ENCODE measurements at regions not wholly inside any gene's neighbourhood (a gene's known extent, or its start where the extent isn't known, plus 50 kb on each side); places are given as distances from the start of the nearest gene placed in this dataset.

GRCh38 chr12:118842866-118843265 is 138.5 kb upstream of the SRRM4 start:
- TF ChIP-seq EZH2 (IDR thresholded peaks at IDR 0.05; ENCODE audit: borderline replicate concordance, insufficient read depth, low read depth, low read length, poor library complexity, severe bottlenecking) (no peak), CTCF (IDR thresholded peaks at IDR 0.05) (no peak)
- Histone ChIP-seq H3K4me1 (ENCODE audit: control insufficient read depth in 2 of 2, insufficient read depth in 2 of 2, low read length in 2 of 2) (no peaks in the 10 kb centered on the region), H3K27me3 (replicated peaks in 1 of 4; ENCODE audit: control extremely low read depth in 1 of 4, control insufficient read depth in 3 of 4, insufficient read depth in 4 of 4, low read length in 3 of 4) (no peaks in the 10 kb centered on the region), H3K79me2 (ENCODE audit: control insufficient read depth, insufficient read depth, low read length) (no peaks in the 10 kb centered on the region), H2AFZ (ENCODE audit: insufficient read depth, low read depth, low read length, poor library complexity, severe bottlenecking) (no peak overlapping the region), H3K9me3 (ENCODE audit: control extremely low read depth in 1 of 3, control insufficient read depth in 2 of 3, insufficient read depth in 1 of 3, low read length in 2 of 3) (peaks cover 0 to 15% (median 0%) of the 10 kb centered on the region in 3 donors), H3K4me2 (replicated peaks; ENCODE audit: low read depth, low read length, poor library complexity, severe bottlenecking) (no peak overlapping the region), H3K36me3 (replicated peaks in 1 of 2; ENCODE audit: control extremely low read depth in 1 of 2, control insufficient read depth in 1 of 2, extremely low read depth in 1 of 2, insufficient read depth in 2 of 2, low read length in 1 of 2) (no peaks in the 10 kb centered on the region), H3K9ac (ENCODE audit: low read length) (no peak overlapping the region), H4K20me1 (ENCODE audit: control insufficient read depth, insufficient read depth, low read length, poor library complexity, severe bottlenecking) (no peaks in the 10 kb centered on the region), H3K27ac (ENCODE audit: low read length in 2 of 2) (no peak overlapping the region), H3K4me3 (ENCODE audit: control extremely low read depth in 1 of 5, extremely low read depth in 1 of 5, insufficient read depth in 1 of 5, low read depth in 2 of 5, low read length in 4 of 5) (no peak overlapping the region)
- 59% methylated on average over 2 of the region's 2 CpGs for WGBS (ENCODE audit: insufficient coverage)
- Mint-ChIP-seq H3K4me3 (no peak overlapping the region), H3K27ac (no peak overlapping the region), H3K9me3 (ENCODE audit: insufficient read depth) (no peaks in the 10 kb centered on the region), H3K4me1 (no peaks in the 10 kb centered on the region), H3K27me3 (peaks cover 4% of the 10 kb centered on the region)
- POLR2A ChIA-PET = no interaction called here
- CTCF ChIA-PET = no interaction called here
- DNase-seq (no peak), ATAC-seq (ENCODE audit: low read depth) (no peak)
- intact Hi-C loops (cut with micrococcal nuclease) = no loop called here

- Histone ChIP-seq H3K36me3 (replicated peaks in 1 of 2; ENCODE audit: control extremely low read depth in 1 of 2, control insufficient read depth in 1 of 2, extremely low read depth in 1 of 2, insufficient read depth in 2 of 2, low read length in 1 of 2) (no peaks in the 10 kb centered on the region), H3K27ac (ENCODE audit: low read length in 2 of 2) (no peak overlapping the region), H3K9me3 (ENCODE audit: control extremely low read depth in 1 of 3, control insufficient read depth in 2 of 3, insufficient read depth in 1 of 3, low read length in 2 of 3) (peaks cover 0 to 15% (median 0%) of the 10 kb centered on the region in 3 donors), H3K4me2 (replicated peaks; ENCODE audit: low read depth, low read length, poor library complexity, severe bottlenecking) (no peak overlapping the region), H3K27me3 (replicated peaks in 1 of 4; ENCODE audit: control extremely low read depth in 1 of 4, control insufficient read depth in 3 of 4, insufficient read depth in 4 of 4, low read length in 3 of 4) (no peaks in the 10 kb centered on the region), H4K20me1 (ENCODE audit: control insufficient read depth, insufficient read depth, low read length, poor library complexity, severe bottlenecking) (no peaks in the 10 kb centered on the region), H3K4me3 (ENCODE audit: control extremely low read depth in 1 of 5, extremely low read depth in 1 of 5, insufficient read depth in 1 of 5, low read depth in 2 of 5, low read length in 4 of 5) (no peak overlapping the region), H2AFZ (ENCODE audit: insufficient read depth, low read depth, low read length, poor library complexity, severe bottlenecking) (no peak overlapping the region), H3K4me1 (ENCODE audit: control insufficient read depth in 2 of 2, insufficient read depth in 2 of 2, low read length in 2 of 2) (no peaks in the 10 kb centered on the region), H3K9ac (ENCODE audit: low read length) (no peak overlapping the region), H3K79me2 (ENCODE audit: control insufficient read depth, insufficient read depth, low read length) (no peaks in the 10 kb centered on the region)
- no peak for ATAC-seq (ENCODE audit: low read depth)
- 92% methylated on average over 2 of the region's 2 CpGs for WGBS (ENCODE audit: insufficient coverage)
- ChIA-PET POLR2A (no interaction called here), CTCF (no interaction called here)
- Mint-ChIP-seq H3K4me1 (no peaks in the 10 kb centered on the region), H3K4me3 (no peak overlapping the region), H3K27me3 (peaks cover 4% of the 10 kb centered on the region), H3K9me3 (ENCODE audit: insufficient read depth) (no peaks in the 10 kb centered on the region), H3K27ac (no peak overlapping the region)
- no peak for DNase-seq
- intact Hi-C loops (cut with micrococcal nuclease) = no loop called here
- TF ChIP-seq EZH2 (IDR thresholded peaks at IDR 0.05; ENCODE audit: borderline replicate concordance, insufficient read depth, low read depth, low read length, poor library complexity, severe bottlenecking) = no peak
- TF ChIP-seq CTCF (IDR thresholded peaks at IDR 0.05) = no peak
Observed at GRCh38 chr12:118846416-118846815, 134.9 kb upstream of the SRRM4 start.
